ENCODE measurements at regions not wholly inside any gene's neighbourhood (a gene's known extent, or its start where the extent isn't known, plus 50 kb on each side); places are given as distances from the start of the nearest gene placed in this dataset.

GRCh38 chr13:74003374-74003773 is 130.8 kb downstream of the KLF12 start:
- TF ChIP-seq CTCF (conservative IDR thresholded peaks at IDR 0.05; ENCODE audit: low read depth, low read length) (no peak), USF2 (IDR thresholded peaks at IDR 0.05; ENCODE audit: low read depth, low read length) (no peak), MAFK (IDR thresholded peaks at IDR 0.05; ENCODE audit: low read depth, low read length) (peak; percentile 30; the same call in 1 of the 2 replicates), ELK1 (IDR thresholded peaks at IDR 0.05; ENCODE audit: borderline replicate concordance, low read depth, low read length) (no peak), BHLHE40 (IDR thresholded peaks at IDR 0.05; ENCODE audit: low read depth, low read length) (no peak), RCOR1 (IDR thresholded peaks at IDR 0.05; ENCODE audit: insufficient replicate concordance, low read length) (no peak), POLR2A (IDR thresholded peaks at IDR 0.05; ENCODE audit: low read depth, low read length) (no peak), CHD1 (IDR thresholded peaks at IDR 0.05; ENCODE audit: low read depth, low read length) (no peak), SMC3 (IDR thresholded peaks at IDR 0.05; ENCODE audit: low read depth, low read length) (no peak), MXI1 (IDR thresholded peaks at IDR 0.05; ENCODE audit: borderline replicate concordance, low read depth, low read length) (no peak), MAZ (IDR thresholded peaks at IDR 0.05; ENCODE audit: borderline replicate concordance, low read depth, low read length) (no peak)
